HG03139 (cell line): ENCODE measurements at regions not wholly inside any gene's neighbourhood (a gene's known extent, or its start where the extent isn't known, plus 50 kb on each side); places are given as distances from the start of the nearest gene placed in this dataset.
"Not testable (repeated sequence)": the region's sequence is repeated elsewhere in the genome, so short reads cannot be mapped to it uniquely, and the experiment has no call there.

Source experiments
- ATAC-seq: cut with Tn5 transposase; IDR thresholded peaks from one replicate; pipeline ENCODE4 v1.9.1; 2021; ENCODE audit not compliant: unreplicated experiment

- not testable (repeated sequence) for ATAC-seq
These were observed 100.4 kb upstream of the BPY2C start for GRCh38 chrY:25152322-25152721.

GRCh38 chrY:25148007-25148406, 96.1 kb upstream of the BPY2C start:
- peak; percentile 70 for ATAC-seq

GRCh38 chrY:25132139-25132849, 80.4 kb upstream of the BPY2C start:
- not testable (repeated sequence) for ATAC-seq

- ATAC-seq: not testable (repeated sequence)
These were observed 69.0 kb upstream of the BPY2C start for GRCh38 chrY:25120897-25121296.

GRCh38 chrY:25108180-25108579, 56.3 kb upstream of the BPY2C start:
- ATAC-seq: not testable (repeated sequence)
